Activated T-cell treated with anti-CD3 and anti-CD28 coated beads for 1 hour (primary cell): ENCODE measurements at regions not wholly inside any gene's neighbourhood (a gene's known extent, or its start where the extent isn't known, plus 50 kb on each side); places are given as distances from the start of the nearest gene placed in this dataset.
"Not testable (repeated sequence)": the region's sequence is repeated elsewhere in the genome, so short reads cannot be mapped to it uniquely, and the experiment has no call there.

Source experiments
- DNase-seq: peaks from one replicate; pipeline ENCODE4 v3.0.0-alpha.2; 2020; ENCODE audit warnings: low read depth

DNA sequence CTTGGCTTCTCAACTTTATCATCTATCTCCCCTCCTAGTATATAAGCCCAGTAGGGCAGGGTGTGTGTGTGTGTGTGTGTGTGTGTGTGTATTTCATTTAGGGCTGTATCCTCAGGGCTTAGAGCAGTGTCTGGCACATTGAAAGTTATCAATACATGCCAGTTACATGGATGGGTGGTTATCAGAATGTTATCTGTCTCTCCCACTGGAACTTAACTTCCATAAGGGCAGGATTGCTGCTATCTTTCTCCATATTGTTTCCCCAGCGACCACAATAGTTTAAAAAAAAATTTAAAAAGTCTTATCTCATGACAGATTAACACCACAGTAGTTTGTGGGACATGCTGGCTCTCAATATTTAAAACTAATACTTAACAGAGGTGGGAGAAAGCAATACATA lies 488.9 kb downstream of the PLCL1 start:
- no peak for DNase-seq

DNA sequence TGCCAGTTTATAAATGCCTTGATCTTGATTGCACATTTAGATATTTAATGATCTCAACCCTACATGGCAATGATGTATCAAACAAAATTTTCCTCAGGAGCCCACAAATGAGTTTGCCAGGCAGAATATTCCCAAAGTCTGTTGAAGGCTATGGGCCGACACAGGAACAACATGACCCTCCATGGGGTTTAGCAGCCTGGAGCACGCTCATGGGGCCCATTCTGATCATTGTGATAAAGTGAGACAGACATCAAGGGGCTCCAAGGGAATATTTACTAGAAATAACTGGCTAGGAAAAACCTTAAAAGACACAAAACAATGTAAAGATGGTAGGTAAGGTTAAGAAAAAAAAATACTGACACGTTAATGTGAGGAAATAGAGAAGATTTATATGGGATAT lies 485.4 kb downstream of the PLCL1 start:
- no peak for DNase-seq

DNA sequence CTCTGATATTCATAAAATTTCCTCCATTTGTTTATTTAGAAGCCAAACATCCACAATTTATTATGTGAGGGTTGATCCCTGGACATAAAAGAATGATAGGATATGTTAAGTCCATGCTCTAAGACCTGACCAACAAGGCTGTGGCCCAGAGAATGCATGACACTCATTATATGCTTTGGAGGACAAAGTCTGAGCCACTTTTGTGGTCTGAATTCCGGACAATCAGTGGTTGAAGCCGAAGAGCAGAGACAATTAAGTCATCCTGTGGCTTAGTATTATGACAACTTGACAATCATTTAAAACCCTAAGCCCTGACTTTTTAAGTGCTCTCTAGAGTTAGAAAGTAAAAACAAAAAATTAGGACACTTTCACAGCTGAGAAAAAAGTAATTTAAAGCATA lies 483.3 kb downstream of the PLCL1 start:
- DNase-seq, result no peak

DNA sequence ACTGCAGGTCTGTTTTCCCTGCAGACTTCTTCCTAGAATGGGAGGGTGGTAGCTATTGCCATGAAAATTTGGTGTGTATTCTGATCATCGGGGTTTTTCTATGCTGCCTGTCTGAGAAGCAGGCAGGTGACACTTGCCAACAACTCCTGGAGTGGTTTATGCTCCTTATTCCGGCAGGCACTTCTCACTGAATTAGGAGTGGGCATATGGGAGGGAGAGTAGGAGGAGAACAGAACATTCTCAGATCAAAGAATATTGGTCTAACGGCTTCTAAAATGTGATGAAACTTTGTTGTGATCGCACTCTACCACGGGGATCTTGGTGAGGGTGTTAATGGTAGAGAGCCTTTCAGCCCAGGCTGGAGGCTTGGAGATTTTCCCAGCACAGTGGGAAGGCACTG lies 480.8 kb downstream of the PLCL1 start:
- DNase-seq, result no peak

DNA sequence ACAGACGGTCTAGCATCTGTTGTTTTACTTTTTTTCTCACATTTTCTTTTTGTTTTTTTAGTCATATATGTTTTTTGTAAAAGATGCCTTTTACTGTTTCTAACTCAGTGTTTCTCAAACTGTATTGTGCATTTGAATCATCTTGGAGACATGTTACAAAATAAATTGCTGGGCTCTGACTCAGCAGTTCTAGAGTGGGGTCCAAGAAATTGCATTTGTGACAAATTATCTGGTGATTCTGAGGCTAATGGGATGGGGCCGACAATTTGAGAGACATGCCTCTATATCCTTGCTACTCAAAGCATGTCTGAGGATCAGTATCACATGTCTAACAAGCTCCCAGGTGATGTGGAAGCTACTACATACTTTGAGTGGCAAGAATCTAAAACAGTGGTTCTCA lies 478.8 kb downstream of the PLCL1 start:
- DNase-seq, result no peak

DNA sequence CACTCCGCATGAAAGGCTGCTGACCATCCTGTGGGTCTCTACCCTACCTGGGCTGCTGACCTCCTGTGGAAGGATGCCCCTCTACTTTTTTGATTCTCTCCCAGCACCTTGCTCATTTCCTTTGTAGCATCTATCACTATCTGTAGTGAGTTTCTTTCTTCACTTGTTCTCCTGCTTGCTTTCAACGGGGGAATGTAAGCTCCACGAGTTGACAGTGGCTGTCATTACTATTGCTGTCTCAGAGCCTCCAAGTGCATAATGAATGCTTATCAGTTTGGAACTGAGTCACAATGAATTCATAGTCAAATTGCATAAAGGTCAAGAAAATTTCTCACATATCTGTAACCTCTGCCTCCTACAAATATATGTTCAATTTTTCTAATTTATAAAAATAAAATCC lies 477.7 kb downstream of the PLCL1 start:
- DNase-seq, result no peak

DNA sequence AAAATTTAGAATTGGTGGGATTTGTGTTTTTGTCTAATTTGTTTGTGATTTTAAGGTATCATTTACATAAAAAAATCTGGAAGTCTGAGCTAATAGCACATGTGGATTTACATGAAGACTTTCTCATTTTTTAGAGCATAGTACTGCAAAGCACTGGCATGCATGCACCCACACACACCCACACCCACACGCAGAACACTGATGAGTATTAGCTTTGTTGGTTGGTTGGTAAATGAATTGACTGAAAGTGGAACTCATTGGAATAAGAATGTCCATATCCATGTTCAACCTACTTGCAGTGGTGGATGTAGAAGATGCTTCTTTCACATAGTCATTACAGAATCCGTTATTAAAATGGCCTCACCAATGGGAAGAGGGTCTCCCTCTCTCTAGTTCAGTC lies 475.8 kb downstream of the PLCL1 start:
- no peak for DNase-seq

DNA sequence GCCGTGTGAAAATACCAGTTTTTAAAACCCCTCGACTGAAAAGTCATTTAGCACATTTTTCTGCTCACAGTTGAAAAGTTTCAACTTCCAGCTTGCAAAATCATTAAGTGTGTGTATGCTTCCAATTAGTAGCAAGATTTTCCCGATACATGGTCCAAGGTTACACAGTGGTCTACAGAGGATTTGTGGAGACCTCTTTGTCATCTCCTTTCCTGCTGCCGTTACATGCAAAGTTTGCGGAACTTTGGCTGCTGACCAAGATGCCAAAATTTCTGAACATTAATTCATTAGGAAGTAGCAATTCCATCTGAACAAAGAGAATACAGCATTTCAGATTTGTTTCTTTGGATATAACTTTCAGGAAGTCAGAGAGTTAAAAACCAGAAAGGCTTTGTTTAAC lies 474.6 kb downstream of the PLCL1 start:
- no peak for DNase-seq

DNA sequence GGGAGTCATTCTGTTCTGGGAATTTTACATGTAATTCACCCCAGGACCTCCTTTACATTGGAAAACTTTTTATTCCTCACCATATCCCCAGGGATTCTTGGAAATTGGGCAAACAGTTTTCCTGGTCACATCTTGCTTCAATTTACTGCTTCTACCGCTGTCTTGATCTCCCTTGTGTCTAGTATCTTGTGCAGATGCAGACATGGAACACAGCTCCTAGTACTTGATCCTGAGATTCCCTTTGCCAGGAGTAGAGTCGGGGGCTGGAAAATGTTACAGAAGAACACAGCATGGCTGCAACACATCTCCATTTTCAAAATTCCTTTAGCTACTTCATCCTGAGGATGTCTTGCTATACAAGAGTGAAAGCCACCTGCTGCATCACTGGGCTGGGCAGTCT lies 472.8 kb downstream of the PLCL1 start:
- DNase-seq, result no peak

DNA sequence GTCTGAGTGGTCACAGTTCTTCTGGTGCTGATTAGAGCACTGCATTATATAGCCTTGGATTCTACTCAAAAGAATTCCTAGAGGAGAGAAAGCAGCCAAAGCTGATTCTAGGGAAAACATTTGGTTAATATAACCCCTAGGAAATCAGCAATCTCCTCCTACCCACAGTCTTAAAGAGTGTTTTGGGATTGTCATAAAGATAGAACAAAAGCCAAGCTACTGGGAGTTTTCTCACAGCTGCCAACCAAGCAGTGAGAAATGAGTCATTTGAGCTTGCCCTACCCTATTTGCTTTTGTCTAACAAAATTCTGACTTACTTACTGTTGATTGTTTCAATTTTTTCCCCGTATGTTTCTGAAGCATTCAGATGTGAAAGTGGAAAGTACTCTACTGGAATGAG lies 469.3 kb downstream of the PLCL1 start:
- DNase-seq, result no peak

DNA sequence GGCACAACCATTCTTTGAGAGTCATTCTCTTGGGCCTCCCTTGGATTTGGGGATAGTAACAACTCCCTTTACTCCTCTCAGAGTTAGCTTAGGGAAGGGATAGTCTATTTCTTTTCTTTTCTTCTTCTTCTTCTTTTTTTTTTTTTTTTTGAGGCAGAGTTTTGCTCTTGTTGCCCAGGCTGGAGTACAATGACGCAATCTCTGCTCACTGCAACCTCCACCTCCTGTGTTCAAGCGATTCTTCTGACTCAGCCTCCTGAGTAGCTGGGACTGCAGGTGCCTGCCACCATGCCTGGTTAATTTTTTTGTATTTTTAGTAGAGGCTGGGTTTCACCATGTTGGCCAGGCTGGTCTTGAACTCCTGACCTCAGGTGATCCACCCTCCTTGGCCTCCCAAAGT lies 465.8 kb downstream of the PLCL1 start:
- not testable (repeated sequence) for DNase-seq

DNA sequence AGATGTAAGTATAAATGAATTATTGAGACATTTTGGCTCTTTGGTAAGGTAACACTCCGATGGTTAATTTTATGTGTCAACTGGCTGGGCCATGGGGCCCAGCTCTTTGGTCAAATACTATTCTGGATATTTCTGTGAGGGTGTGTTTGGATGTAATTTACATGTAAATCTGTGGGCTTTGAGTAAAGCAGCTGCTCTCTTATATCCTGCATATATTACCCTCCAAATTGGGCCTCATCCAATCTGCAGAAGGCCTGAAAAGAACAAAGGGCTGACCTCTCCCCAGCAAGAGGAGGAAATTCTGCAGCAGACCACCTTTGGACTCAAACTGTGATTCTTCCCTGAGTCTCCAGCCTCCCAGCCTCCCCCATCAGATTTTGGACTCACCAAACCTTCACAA lies 464.1 kb downstream of the PLCL1 start:
- DNase-seq, result no peak

DNA sequence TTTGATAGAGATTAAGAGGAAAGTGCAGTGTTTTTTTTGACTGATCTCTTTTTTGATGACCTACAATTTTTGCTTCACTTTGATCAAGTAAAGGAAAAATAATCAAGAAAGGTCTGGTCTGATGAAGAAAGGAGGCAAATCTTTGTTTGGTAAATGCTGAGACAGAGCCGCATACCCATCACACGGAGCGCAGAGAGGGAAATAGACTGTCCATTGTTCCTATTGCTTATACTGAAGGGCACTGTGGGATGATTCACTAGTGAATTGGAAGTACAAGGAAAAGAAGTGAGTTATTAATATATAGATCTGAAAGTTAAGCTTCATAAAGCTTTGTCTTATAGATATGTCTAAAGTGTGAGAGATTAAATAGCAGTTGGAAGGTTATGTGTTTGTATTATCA lies 455.1 kb downstream of the PLCL1 start:
- DNase-seq, result no peak

DNA sequence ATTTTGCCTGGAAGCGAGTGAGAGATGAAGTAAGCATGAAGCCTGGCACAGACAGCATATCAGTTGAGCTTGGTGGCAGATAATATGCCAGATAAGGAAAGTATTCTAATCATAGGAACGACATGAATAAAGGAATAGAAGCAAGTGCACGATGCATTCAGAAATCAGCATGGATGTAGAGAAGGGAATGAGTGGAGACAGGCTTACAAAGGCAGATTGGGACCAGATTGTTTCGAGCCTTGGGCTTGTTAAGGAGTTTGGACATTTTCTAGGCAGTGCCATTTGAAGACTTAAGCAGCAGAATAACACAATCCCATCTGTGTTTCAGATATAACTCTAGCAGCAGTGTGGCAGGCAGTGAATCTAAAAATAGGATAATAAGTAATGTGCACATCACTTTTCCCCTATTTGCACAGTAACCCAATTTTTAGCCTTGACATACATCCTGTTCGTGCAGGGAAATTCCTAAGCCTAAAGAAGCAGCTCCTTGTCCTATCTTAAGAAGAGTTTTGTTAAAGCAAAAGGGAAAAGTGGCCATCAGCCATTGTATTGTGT lies 450.2 kb downstream of the PLCL1 start:
- no peak for DNase-seq

DNA sequence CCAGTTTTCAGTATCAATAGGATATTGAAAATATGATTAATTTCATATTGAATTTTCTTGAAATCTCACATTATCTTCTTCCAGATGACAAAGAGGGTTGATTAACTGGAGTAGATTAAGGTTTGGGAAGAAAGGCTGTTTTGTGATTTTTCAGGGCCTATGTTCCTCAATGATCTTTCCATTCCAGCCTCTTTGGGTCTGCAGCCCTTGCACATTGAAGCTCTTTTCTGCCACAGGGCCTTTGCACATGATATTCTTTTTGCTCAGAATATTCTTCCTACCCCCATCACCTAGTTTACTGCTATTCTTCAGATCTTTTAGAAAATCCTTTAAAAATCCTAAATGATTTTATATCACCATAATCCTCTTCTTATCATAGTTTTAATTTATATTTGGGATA lies 449.6 kb downstream of the PLCL1 start:
- DNase-seq, result no peak

DNA sequence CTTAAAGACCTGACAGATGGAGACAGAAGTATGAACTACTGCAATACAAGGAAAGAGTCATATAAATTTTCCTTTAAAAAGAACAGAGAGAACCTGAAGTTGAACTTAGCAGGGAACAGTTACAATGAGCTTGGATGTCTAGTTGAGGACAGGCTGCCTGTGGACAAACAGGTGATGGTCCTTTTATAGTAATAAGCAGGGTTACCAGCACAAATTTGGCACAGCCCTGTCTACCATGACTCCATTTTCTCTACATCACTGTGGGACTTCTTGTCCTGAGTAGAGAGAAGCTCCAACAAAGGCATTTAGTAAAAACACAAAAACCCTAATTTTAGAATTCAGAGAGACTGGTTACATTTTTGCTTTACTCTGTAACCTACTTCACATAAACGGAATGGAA lies 448.1 kb downstream of the PLCL1 start:
- no peak for DNase-seq

DNA sequence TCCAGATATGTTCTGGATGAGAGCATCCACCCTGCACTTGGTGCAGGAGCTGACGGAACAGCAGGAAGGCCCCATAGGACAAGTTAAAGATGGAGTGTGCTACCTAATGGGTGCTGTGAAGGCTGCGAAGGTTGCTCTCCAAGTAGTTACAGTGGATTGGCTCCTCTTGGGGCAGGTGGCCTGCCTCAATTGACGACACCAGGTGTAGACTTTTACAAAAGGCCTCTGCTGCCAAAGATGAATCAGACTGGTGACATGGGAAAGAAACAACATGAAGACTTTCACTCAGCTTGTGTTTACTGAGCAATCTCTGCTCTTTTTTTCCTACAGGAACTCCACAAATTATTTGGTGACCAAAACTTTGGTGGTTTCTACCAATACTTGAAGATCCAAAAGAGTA lies 437.7 kb downstream of the PLCL1 start:
- no peak for DNase-seq

DNA sequence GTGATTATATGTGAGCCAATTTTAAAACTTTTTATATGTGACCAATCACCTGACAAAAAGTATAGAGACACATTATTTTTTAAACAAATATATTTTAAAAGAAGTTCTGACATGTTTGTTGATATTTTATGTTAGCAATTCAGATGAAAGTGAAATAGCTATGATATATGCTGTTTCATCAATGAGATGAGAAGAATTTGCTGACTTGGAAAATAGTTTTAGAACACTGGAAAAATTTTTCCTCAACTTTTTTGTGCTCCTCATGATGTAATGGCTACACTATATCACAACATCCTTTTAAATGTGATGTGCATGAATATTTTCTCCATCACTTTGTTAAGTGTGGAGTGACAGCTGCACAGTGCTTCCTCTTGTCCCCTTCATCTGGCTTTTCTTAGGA lies 434.0 kb downstream of the PLCL1 start:
- no peak for DNase-seq

DNA sequence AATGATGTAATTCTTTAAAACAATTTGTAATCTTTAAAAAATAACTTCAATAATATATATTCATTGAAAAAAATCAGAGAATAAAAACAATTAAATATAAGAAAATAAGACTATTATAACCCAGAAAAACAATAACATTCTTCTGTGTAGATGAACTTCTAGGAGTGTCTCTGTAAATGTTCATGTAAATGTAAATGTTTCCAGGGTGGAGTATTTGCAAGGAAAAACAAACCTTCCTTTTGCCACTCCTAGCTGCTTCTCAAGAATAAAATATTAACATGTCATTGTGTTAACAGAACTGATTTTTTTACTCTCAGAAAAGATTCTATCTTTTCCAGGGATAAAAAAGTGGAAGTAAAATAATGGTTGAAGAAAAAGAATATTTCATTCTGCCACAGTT lies 431.9 kb downstream of the PLCL1 start:
- DNase-seq, result no peak

DNA sequence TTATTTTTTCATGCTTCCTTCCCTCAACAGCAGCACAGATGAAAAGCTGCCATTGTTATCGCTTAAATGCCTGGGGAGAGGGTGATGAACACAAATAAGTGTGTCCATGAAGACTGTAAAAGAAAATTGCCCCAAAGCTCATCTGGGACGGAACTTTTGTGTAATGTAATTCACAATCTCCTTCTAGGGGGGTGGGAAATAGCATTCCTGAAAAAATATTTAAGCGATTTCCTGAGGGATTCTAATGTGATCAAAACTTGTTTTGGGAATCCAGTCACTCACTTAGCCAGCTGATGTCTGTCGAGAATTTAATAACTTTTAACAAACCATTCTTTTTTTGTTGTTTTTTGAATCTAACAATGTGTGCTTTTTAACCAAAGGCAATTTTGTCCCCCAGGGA lies 427.9 kb downstream of the PLCL1 start:
- no peak for DNase-seq

DNA sequence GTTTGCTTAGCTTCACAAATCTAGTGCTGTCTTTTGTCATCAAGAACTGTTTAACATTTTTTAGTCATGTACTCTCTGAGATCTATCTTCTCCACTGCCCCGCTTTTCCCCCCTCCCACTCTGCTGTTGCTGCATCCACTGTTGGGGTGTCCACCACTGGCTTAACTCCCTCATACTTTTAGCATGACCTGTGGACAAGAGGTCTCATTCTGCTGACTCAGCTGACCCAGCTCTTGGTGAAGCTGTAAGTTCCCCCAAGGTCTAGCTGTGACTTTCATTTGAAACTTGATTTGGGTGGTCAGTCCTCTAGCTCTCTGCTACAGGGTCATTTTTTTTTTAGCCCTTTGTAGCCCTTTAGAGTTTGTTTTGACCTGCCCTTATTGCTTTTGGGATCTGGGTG lies 427.2 kb downstream of the PLCL1 start:
- no peak for DNase-seq

DNA sequence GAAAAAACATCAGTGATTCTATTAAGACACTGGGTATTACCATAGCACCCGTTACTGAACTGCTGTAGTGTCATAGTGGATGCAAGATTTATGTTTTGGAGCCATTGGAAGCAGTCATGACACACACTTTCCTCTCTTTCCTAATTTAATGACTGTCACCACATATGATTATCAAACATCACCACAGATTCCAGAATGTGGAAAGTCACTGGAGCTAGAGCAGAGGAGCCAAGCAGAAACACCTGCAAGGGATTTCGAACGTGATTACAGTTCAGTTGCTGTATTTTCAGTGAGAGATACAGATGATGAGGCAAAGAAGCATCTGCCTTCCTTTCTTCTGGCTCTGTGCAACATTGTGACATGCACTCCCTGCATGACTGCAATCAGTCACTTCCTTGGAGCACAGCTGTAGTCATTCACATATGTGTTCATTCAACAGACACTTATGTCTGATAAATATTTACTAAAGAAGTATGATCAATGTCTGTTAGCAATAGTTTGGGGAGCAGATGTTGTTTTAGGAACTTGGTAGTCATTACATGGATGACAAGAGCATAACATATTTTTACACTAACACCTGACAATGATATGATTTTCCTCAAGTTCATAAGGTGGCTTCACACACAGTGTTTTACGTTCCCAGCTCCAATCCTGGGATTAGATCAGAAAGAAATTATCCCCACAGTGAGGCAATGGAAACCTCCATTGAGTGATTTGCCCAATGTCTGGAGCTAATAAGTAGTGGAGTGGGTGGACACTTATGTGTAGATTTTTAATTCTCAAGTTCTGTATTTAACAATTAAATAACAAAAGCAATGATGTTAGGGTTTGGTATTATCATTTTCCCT lies 416.6 kb downstream of the PLCL1 start:
- no peak for DNase-seq

DNA sequence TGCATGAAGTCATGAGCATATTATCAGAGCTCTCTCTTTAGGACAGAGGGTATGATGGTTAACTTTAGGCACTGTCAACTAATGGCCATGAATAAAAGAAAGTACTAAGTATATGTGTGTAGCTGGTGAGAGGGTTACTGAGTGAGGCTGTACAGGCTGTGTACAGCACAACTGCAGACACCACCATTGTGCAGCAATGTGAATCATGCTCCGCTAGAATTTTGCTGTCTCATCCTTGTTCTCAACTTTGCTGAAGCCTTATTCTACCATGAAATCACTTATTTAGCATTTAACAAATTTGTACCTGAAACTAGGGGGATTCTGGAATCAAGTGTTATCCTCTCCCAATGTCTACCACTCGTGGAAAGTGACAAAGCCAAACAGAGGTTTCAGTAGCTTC lies 414.9 kb downstream of the PLCL1 start:
- DNase-seq, result no peak

DNA sequence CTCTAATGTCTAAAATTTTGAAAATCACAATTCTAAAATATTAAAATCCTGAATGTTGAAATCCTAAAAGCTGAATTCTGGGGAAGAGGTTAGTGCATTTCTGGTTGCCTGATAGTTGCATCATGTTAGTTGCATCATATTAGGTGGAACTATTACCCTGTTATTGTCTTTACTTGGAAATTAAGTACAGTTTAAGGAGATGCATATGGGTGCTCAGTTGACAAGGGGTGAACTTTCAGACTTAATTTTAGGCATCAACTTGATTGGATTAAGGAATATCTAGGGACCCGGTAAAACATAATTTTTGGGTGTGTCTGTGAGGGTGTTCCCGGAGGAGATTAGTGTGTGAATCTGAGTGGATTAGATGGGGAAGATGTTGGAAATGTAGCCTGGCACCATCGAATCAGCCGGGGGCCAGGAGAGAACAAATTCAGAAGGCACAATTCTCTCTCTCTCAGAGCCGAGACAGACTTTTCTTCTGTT lies 409.8 kb downstream of the PLCL1 start:
- no peak for DNase-seq
